ENCODE measurements at regions not wholly inside any gene's neighbourhood (a gene's known extent, or its start where the extent isn't known, plus 50 kb on each side); places are given as distances from the start of the nearest gene placed in this dataset.

DNA sequence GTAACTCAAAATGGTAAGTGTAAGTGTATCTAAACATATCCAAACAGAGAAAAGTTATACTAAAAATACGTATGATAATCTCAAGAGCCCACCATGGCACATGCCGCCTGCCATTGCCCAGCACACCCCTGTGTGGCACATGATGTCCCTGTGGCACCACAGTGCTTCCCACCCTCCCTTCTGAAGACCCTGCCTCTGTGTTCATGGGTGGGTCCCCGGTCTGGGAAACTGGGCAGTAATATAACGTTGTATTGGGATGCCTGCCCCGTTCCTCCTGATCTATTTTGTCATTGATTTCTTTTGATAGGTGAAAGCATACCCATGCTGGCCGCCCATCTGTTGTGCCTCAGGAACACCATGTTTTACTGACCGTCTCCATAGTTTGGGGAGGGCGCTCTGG lies 296.8 kb upstream of the SHH start:
- TF ChIP-seq, protein P1, sequence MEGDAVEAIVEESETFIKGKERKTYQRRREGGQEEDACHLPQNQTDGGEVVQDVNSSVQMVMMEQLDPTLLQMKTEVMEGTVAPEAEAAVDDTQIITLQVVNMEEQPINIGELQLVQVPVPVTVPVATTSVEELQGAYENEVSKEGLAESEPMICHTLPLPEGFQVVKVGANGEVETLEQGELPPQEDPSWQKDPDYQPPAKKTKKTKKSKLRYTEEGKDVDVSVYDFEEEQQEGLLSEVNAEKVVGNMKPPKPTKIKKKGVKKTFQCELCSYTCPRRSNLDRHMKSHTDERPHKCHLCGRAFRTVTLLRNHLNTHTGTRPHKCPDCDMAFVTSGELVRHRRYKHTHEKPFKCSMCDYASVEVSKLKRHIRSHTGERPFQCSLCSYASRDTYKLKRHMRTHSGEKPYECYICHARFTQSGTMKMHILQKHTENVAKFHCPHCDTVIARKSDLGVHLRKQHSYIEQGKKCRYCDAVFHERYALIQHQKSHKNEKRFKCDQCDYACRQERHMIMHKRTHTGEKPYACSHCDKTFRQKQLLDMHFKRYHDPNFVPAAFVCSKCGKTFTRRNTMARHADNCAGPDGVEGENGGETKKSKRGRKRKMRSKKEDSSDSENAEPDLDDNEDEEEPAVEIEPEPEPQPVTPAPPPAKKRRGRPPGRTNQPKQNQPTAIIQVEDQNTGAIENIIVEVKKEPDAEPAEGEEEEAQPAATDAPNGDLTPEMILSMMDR (IDR thresholded peaks at IDR 0.05): no peak
- TF ChIP-seq POLR2A (IDR thresholded peaks at IDR 0.05): no peak

All from thyroid gland (tissue), 4 donors.